ENCODE measurements at regions not wholly inside any gene's neighbourhood (a gene's known extent, or its start where the extent isn't known, plus 50 kb on each side); places are given as distances from the start of the nearest gene placed in this dataset.

DNA sequence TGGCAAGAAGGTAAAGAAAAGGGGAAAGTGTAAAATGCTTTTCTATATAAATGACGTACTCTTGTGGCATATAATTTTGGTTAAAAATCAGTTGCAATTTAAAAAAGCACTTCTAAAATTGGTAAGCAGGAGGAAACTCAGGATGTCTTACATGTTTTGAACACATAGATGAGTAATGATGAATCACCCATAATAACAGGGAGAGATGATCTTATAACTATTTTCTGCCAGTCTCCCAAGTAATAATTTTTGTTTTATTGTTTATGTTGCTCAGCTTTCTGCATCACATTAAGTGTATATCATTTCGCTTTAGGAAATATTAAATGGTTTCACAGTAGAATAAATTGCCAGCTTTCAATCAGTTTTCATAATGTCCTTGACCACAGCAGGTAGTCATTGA lies 1430.7 kb upstream of the PCDH20 start:
- H3K4me1 ChIP-seq (ENCODE audit: insufficient read depth, low read length, poor library complexity, severe bottlenecking) = no peaks in the 10 kb centered on the region
- TF ChIP-seq, protein P1, sequence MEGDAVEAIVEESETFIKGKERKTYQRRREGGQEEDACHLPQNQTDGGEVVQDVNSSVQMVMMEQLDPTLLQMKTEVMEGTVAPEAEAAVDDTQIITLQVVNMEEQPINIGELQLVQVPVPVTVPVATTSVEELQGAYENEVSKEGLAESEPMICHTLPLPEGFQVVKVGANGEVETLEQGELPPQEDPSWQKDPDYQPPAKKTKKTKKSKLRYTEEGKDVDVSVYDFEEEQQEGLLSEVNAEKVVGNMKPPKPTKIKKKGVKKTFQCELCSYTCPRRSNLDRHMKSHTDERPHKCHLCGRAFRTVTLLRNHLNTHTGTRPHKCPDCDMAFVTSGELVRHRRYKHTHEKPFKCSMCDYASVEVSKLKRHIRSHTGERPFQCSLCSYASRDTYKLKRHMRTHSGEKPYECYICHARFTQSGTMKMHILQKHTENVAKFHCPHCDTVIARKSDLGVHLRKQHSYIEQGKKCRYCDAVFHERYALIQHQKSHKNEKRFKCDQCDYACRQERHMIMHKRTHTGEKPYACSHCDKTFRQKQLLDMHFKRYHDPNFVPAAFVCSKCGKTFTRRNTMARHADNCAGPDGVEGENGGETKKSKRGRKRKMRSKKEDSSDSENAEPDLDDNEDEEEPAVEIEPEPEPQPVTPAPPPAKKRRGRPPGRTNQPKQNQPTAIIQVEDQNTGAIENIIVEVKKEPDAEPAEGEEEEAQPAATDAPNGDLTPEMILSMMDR (conservative IDR thresholded peaks at IDR 0.05; ENCODE audit: low read length) = no peak
- TF ChIP-seq EZH2phosphoT487 (IDR thresholded peaks at IDR 0.05; ENCODE audit: borderline replicate concordance) = no peak
- H3K36me3 ChIP-seq (ENCODE audit: insufficient read depth, low read length) = no peaks in the 10 kb centered on the region
- H3K27me3 ChIP-seq (ENCODE audit: insufficient read depth, low read length, poor library complexity, severe bottlenecking) = no peaks in the 10 kb centered on the region
- H3K4me3 ChIP-seq (ENCODE audit: low read length, poor library complexity, severe bottlenecking) = no peak overlapping the region
- no peaks in the 10 kb centered on the region for H4K20me1 ChIP-seq (ENCODE audit: insufficient read depth, low read length, poor library complexity, severe bottlenecking)
- H3K4me2 ChIP-seq (ENCODE audit: low read depth, low read length, poor library complexity, severe bottlenecking) = no peak overlapping the region
- H3K9ac ChIP-seq (ENCODE audit: low read depth, low read length, poor library complexity, severe bottlenecking) = no peak overlapping the region
- H2AFZ ChIP-seq (ENCODE audit: low read length) = no peak overlapping the region
- H3K79me2 ChIP-seq (ENCODE audit: insufficient read depth, low read length) = no peaks in the 10 kb centered on the region
- no peaks in the 10 kb centered on the region for H3K9me2 ChIP-seq (replicated peaks; ENCODE audit: low read depth, low read length)
- H3F3A ChIP-seq (ENCODE audit: low read depth) = no peaks in the 10 kb centered on the region
- H3K9me3 ChIP-seq (ENCODE audit: insufficient read depth, low read depth, low read length) = no peaks in the 10 kb centered on the region

DNA sequence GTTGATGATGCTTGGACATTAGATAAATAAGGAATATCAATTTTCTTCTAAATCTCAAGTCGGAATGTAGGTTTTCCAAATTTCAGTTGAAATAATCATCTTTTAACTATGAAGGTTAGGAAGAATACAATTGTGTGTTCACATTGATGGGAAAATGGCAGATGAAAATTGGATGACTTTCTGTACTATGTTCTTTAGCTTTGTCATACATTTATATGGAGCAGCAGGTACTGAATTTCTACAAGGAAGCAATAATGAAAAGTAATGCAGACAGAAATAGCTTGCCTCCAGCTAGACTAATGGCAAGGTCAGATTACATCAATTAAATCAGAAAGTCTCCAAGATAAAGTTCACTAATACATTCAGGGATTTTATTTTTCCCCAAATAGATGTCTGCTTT lies 1423.7 kb upstream of the PCDH20 start:
- no peak overlapping the region for H2AFZ ChIP-seq (ENCODE audit: low read length)

DNA sequence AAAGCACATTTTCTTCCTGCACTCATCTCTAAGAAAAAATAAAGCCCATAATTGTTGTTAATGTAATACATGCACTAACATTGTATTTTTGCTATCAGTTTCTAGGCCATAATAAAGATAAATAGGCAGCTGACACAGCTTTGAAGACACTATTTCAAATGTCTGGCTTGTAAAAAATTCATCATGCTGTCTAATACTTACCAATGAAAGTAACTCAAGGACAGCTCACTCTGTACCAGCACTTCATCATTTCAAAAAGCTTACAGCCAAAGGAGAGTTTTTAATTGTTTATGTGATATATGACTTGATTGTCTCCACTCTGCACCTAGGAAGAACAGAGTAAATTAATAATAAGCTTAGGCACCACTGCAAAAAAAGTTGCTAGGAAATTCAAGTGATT lies 1423.3 kb upstream of the PCDH20 start:
- H3K4me1 ChIP-seq (ENCODE audit: insufficient read depth, low read length, poor library complexity, severe bottlenecking) = no peaks in the 10 kb centered on the region
- no peaks in the 10 kb centered on the region for H3F3A ChIP-seq (ENCODE audit: low read depth)
- H3K36me3 ChIP-seq (ENCODE audit: insufficient read depth, low read length) = no peaks in the 10 kb centered on the region
- H3K79me2 ChIP-seq (ENCODE audit: insufficient read depth, low read length) = no peaks in the 10 kb centered on the region
- H3K27me3 ChIP-seq (ENCODE audit: insufficient read depth, low read length, poor library complexity, severe bottlenecking) = no peaks in the 10 kb centered on the region
- no peaks in the 10 kb centered on the region for H3K9me3 ChIP-seq (ENCODE audit: insufficient read depth, low read depth, low read length)
- TF ChIP-seq, protein P1 (conservative IDR thresholded peaks at IDR 0.05; ENCODE audit: low read length) = no peak
- TF ChIP-seq EZH2phosphoT487 (IDR thresholded peaks at IDR 0.05; ENCODE audit: borderline replicate concordance) = no peak
- no peak overlapping the region for H3K9ac ChIP-seq (ENCODE audit: low read depth, low read length, poor library complexity, severe bottlenecking)
- no peak overlapping the region for H3K4me3 ChIP-seq (ENCODE audit: low read length, poor library complexity, severe bottlenecking)
- H4K20me1 ChIP-seq (ENCODE audit: insufficient read depth, low read length, poor library complexity, severe bottlenecking) = no peaks in the 10 kb centered on the region
- no peaks in the 10 kb centered on the region for H3K9me2 ChIP-seq (replicated peaks; ENCODE audit: low read depth, low read length)
- H3K4me2 ChIP-seq (ENCODE audit: low read depth, low read length, poor library complexity, severe bottlenecking) = no peak overlapping the region
- no peak overlapping the region for H2AFZ ChIP-seq (ENCODE audit: low read length)

More for the DNA sequence above, 1423.7 kb upstream of the PCDH20 start:
- no peak for TF ChIP-seq EZH2phosphoT487 (IDR thresholded peaks at IDR 0.05; ENCODE audit: borderline replicate concordance)
- TF ChIP-seq, protein P1 (conservative IDR thresholded peaks at IDR 0.05; ENCODE audit: low read length) = no peak
- H3K27me3 ChIP-seq (ENCODE audit: insufficient read depth, low read length, poor library complexity, severe bottlenecking) = no peaks in the 10 kb centered on the region
- H3K9ac ChIP-seq (ENCODE audit: low read depth, low read length, poor library complexity, severe bottlenecking) = no peak overlapping the region
- H3K9me3 ChIP-seq (ENCODE audit: insufficient read depth, low read depth, low read length) = no peaks in the 10 kb centered on the region
- no peaks in the 10 kb centered on the region for H3K79me2 ChIP-seq (ENCODE audit: insufficient read depth, low read length)
- H3F3A ChIP-seq (ENCODE audit: low read depth) = no peaks in the 10 kb centered on the region
- H4K20me1 ChIP-seq (ENCODE audit: insufficient read depth, low read length, poor library complexity, severe bottlenecking) = no peaks in the 10 kb centered on the region
- H3K4me2 ChIP-seq (ENCODE audit: low read depth, low read length, poor library complexity, severe bottlenecking) = no peak overlapping the region
- H3K4me3 ChIP-seq (ENCODE audit: low read length, poor library complexity, severe bottlenecking) = no peak overlapping the region
- H3K4me1 ChIP-seq (ENCODE audit: insufficient read depth, low read length, poor library complexity, severe bottlenecking) = no peaks in the 10 kb centered on the region
- H3K9me2 ChIP-seq (replicated peaks; ENCODE audit: low read depth, low read length) = no peaks in the 10 kb centered on the region
- no peaks in the 10 kb centered on the region for H3K36me3 ChIP-seq (ENCODE audit: insufficient read depth, low read length)

Data from Loucy (cell line).